Erythroblast (primary cell): ENCODE measurements at regions not wholly inside any gene's neighbourhood (a gene's known extent, or its start where the extent isn't known, plus 50 kb on each side); places are given as distances from the start of the nearest gene placed in this dataset.

Experiments
- GATA1 ChIP-seq: IDR thresholded peaks from 2 replicates; pipeline ENCODE4 v1.6.1; 2011; ENCODE audit warnings: low read depth, mild to moderate bottlenecking, control low read depth, low read length, moderate library complexity
- POLR2A ChIP-seq: IDR thresholded peaks from 2 replicates; pipeline ENCODE4 v1.6.1; 2011; ENCODE audit warnings: mild to moderate bottlenecking, low read length

DNA sequence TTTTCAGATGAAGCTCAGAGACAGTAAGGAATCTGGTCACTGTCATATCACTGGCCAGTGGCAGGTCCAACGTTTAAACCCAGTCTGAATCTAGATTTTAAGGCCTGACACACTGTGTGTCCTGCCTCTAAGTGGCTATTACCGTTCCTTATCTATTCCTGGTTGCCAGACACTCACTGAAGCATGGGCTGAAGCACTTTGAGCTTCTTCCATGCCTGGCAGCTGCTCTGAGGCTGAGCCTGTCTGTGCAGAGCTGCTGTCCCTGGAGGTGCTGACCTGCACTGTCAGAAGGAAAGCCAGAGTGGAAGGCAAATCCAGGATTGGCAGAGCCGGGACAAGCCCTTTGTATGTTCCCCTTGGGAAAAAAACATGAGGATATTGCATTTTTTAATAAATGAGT is 109.2 kb upstream of the SLC7A1 start:
- no peak for TF ChIP-seq POLR2A
- TF ChIP-seq GATA1 = no peak
